ENCODE measurements at regions not wholly inside any gene's neighbourhood (a gene's known extent, or its start where the extent isn't known, plus 50 kb on each side); places are given as distances from the start of the nearest gene placed in this dataset.
"Not testable (repeated sequence)": the region's sequence is repeated elsewhere in the genome, so short reads cannot be mapped to it uniquely, and the experiment has no call there.

GRCh38 chr5:136750224-136750862 lies 385.0 kb upstream of the TRPC7 start:
- WGBS, 4 donors: 56 to 73% (median 68%) methylated on average over 5 of the region's 5 CpGs
- H3K27me3 ChIP-seq: no peaks in the 10 kb centered on the region
- no peak overlapping the region for H3K4me3 ChIP-seq
- DNase-seq: no peak
- intact Hi-C loops (cut with DNase I): no loop called here
- no peaks in the 10 kb centered on the region for H3K4me1 ChIP-seq (replicated peaks in 1 of 2)
- TF ChIP-seq POLR2A (IDR thresholded peaks at IDR 0.05) (no peak), CTCF (IDR thresholded peaks at IDR 0.05) (no peak)
- no peak overlapping the region for H3K27ac ChIP-seq
- H3K36me3 ChIP-seq (replicated peaks in 1 of 2): no peaks in the 10 kb centered on the region
- H3K9me3 ChIP-seq (replicated peaks in 1 of 3): no peaks in the 10 kb centered on the region

GRCh38 chr5:136749016-136749415 lies 383.7 kb upstream of the TRPC7 start:
- WGBS, 4 donors: 80 to 91% (median 85%) methylated on average over 1 of the region's 1 CpG
- intact Hi-C loops (cut with DNase I): no loop called here
- no peak for TF ChIP-seq CTCF (IDR thresholded peaks at IDR 0.05)
- TF ChIP-seq POLR2A (IDR thresholded peaks at IDR 0.05): no peak

GRCh38 chr5:136743052-136743451 lies 377.7 kb upstream of the TRPC7 start:
- intact Hi-C loops (cut with DNase I): no loop called here
- 50 to 100% (median 82%) methylated on average over 1 of the region's 1 CpG for WGBS, 4 donors
- Histone ChIP-seq H3K27me3 (no peaks in the 10 kb centered on the region), H3K4me3 (no peak overlapping the region), H3K27ac (no peak overlapping the region), H3K4me1 (replicated peaks in 1 of 2) (no peaks in the 10 kb centered on the region), H3K9me3 (replicated peaks in 1 of 3) (no peaks in the 10 kb centered on the region), H3K36me3 (replicated peaks in 1 of 2) (no peaks in the 10 kb centered on the region)
- DNase-seq: no peak
- TF ChIP-seq CTCF (IDR thresholded peaks at IDR 0.05) (no peak), POLR2A (IDR thresholded peaks at IDR 0.05) (no peak)

More at GRCh38 chr5:136749016-136749415, 383.7 kb upstream of the TRPC7 start:
- no peaks in the 10 kb centered on the region for H3K9me3 ChIP-seq (replicated peaks in 1 of 3)
- H3K36me3 ChIP-seq (replicated peaks in 1 of 2): no peaks in the 10 kb centered on the region
- no peaks in the 10 kb centered on the region for H3K4me1 ChIP-seq (replicated peaks in 1 of 2)
- DNase-seq: no peak
- no peak overlapping the region for H3K27ac ChIP-seq
- H3K27me3 ChIP-seq: no peaks in the 10 kb centered on the region
- H3K4me3 ChIP-seq: no peak overlapping the region

GRCh38 chr5:136740228-136740627 lies 374.9 kb upstream of the TRPC7 start:
- Histone ChIP-seq H3K4me1 (replicated peaks in 1 of 2) (no peaks in the 10 kb centered on the region), H3K4me3 (no peak overlapping the region), H3K9me3 (replicated peaks in 1 of 3) (no peaks in the 10 kb centered on the region), H3K27me3 (no peaks in the 10 kb centered on the region), H3K36me3 (replicated peaks in 1 of 2) (no peaks in the 10 kb centered on the region), H3K27ac (no peak overlapping the region)
- no peak for DNase-seq
- no peak for TF ChIP-seq CTCF (IDR thresholded peaks at IDR 0.05)
- TF ChIP-seq POLR2A (IDR thresholded peaks at IDR 0.05): no peak
- intact Hi-C loops (cut with DNase I): no loop called here

- 74 to 87% (median 80%) methylated on average over 4 of the region's 4 CpGs for WGBS, 4 donors
- H3K9me3 ChIP-seq (replicated peaks in 1 of 3); DNase-seq; H3K27ac ChIP-seq; H3K36me3 ChIP-seq (replicated peaks in 1 of 2); intact Hi-C loops (cut with DNase I); H3K4me1 ChIP-seq (replicated peaks in 1 of 2); H3K4me3 ChIP-seq; H3K27me3 ChIP-seq: not testable (repeated sequence)
Observed at GRCh38 chr5:136739271-136739670, 373.9 kb upstream of the TRPC7 start.
